K562 (cell line): ENCODE measurements at regions not wholly inside any gene's neighbourhood (a gene's known extent, or its start where the extent isn't known, plus 50 kb on each side); places are given as distances from the start of the nearest gene placed in this dataset.

Experiments
- ATAC-seq: fragments of 200-7000 bp; cut with Tn5 transposase; 3 replicates; pipeline ENCODE4 v1.9.1; 2020; ENCODE audit warnings: moderate library complexity
- BruUV-seq: library from RNA; stranded (reverse); fragments of 400-500 nt; replicated peaks from 2 replicates; lab custom pipeline; 2021; lab: Mats Ljungman, UMichigan
- CTCF ChIA-PET: fragments of 300-600 bp; formaldehyde crosslinking; extraction: SDS; loops from one replicate; lab custom pipeline; 2021; ENCODE audit warnings: low intra/inter-chr PET ratio; lab: Yijun Ruan, JAX
- POLR2A ChIA-PET: fragments of 300-600, 350-650 bp; sonication (Branson Sonifier 250); formaldehyde crosslinking; extraction: SDS; loops from one replicate; lab custom pipeline; 2021; ENCODE audit warnings: antibody characterized with exemption, inconsistent platforms; lab: Yijun Ruan, JAX
- DNase-seq, 4 experiments: peaks; one replicate each; pipeline versions ENCODE4 v3.0.0 to v3.0.0-alpha.2; 2011 to 2018; ENCODE audit warnings: low spot score in 3 of 4, mixed read lengths in 3 of 4; ENCODE audit errors: extremely low read depth in 1 of 4
- FAIRE-seq: peaks from 2 replicates; lab custom pipeline; 2011; peaks lifted over from hg19 to GRCh38; lab: Jason Lieb, UNC
- H2AFZ ChIP-seq: 2 replicates; pipeline ENCODE4 v1.6.0; 2011; ENCODE audit warnings: low read depth, low read length, control low read depth, inconsistent platforms
- H3K27ac ChIP-seq: fragments of 200-600 bp; 3 replicates; pipeline ENCODE4 v1.8.0; 2011; ENCODE audit warnings: low read depth, mild to moderate bottlenecking, control low read depth, inconsistent platforms, low read length, moderate library complexity, mixed read lengths; ENCODE audit errors: extremely low read depth
- H3K27me3 ChIP-seq, 2 experiments: fragments of 300-600 bp in 1 of 2; 2 replicates in 1 of 2; 3 replicates in 1 of 2; pipeline versions ENCODE4 v1.6.0 to v1.8.0; 2011; ENCODE audit warnings: inconsistent platforms in 2 of 2, low read length in 2 of 2, mild to moderate bottlenecking in 1 of 2, mixed read lengths in 1 of 2, moderate library complexity in 1 of 2; ENCODE audit not compliant: control insufficient read depth in 2 of 2, insufficient read depth in 2 of 2
- H3K36me3 ChIP-seq: fragments of 300-600 bp; 3 replicates; pipeline ENCODE4 v1.8.0; 2011; ENCODE audit warnings: mild to moderate bottlenecking, low read length, inconsistent platforms; ENCODE audit not compliant: control insufficient read depth, insufficient read depth
- H3K4me1 ChIP-seq, 2 experiments: fragments of 200-600 bp in 1 of 2; replicated peaks in 1 of 2; 2 replicates in 1 of 2; 3 replicates in 1 of 2; pipeline versions ENCODE4 v1.5.1 to v1.8.0; 2011; ENCODE audit warnings: inconsistent platforms in 2 of 2, low read length in 2 of 2, mild to moderate bottlenecking in 1 of 2, mixed read lengths in 1 of 2, moderate library complexity in 1 of 2; ENCODE audit not compliant: control insufficient read depth in 2 of 2, insufficient read depth in 2 of 2
- H3K4me2 ChIP-seq: 2 replicates; pipeline ENCODE4 v1.6.1; 2011; ENCODE audit warnings: low read length, control low read depth, inconsistent platforms, mixed read lengths; ENCODE audit not compliant: insufficient read depth
- H3K4me3 ChIP-seq: fragments of 200-600 bp; sonication (generic), shearing (Covaris generic); 2 replicates; pipeline ENCODE4 v1.5.1; 2016; ENCODE audit warnings: control low read depth, inconsistent platforms
- H3K79me2 ChIP-seq: fragments of 200-600 bp; 3 replicates; pipeline ENCODE4 v1.8.0; 2011; ENCODE audit warnings: low read length, inconsistent platforms; ENCODE audit not compliant: control insufficient read depth, insufficient read depth
- H3K9ac ChIP-seq, 2 experiments: 2 replicates each; pipeline versions ENCODE4 v1.6.0 to v1.6.1; 2011; ENCODE audit warnings: low read depth in 2 of 2, low read length in 2 of 2, control low read depth in 1 of 2, inconsistent platforms in 1 of 2, mild to moderate bottlenecking in 1 of 2, mixed read lengths in 1 of 2; ENCODE audit not compliant: insufficient read depth in 1 of 2
- H3K9me1 ChIP-seq: one replicate; pipeline ENCODE4 v1.6.0; 2011; ENCODE audit warnings: inconsistent platforms, mild to moderate bottlenecking, low read length, moderate library complexity; ENCODE audit not compliant: control insufficient read depth, insufficient read depth
- H3K9me3 ChIP-seq: replicated peaks from 2 replicates; pipeline ENCODE4 v1.5.1; 2011; ENCODE audit warnings: low read depth, low read length, inconsistent platforms; ENCODE audit not compliant: control insufficient read depth, insufficient read depth
- H4K20me1 ChIP-seq: replicated peaks from 2 replicates; pipeline ENCODE4 v1.6.1; 2011; ENCODE audit warnings: low read length, inconsistent platforms, mixed read lengths; ENCODE audit not compliant: control insufficient read depth, insufficient read depth
- CEBPG ChIP-seq, 3 experiments: fragments of 200-800 bp in 1 of 3; sonication (Bioruptor generic) in 1 of 3; sonication (generic) in 1 of 3; formaldehyde crosslinking in 1 of 3; IDR thresholded peaks in 2 of 3; conservative IDR thresholded peaks in 1 of 3; 2 replicates each; pipeline versions ENCODE4 v1.6.1 to v1.8.0; 2016 to 2022; ENCODE audit warnings: missing compliant biosample characterization in 2 of 3, missing genetic modification characterization in 2 of 3, mild to moderate bottlenecking in 1 of 3, missing genetic modification reagents in 1 of 3
- CTCF ChIP-seq, 3 experiments: IDR thresholded peaks in 2 of 3; conservative IDR thresholded peaks in 1 of 3; 2 replicates each; pipeline ENCODE4 v1.5.1; 2011 to 2012; ENCODE audit warnings: low read length in 3 of 3, mild to moderate bottlenecking in 3 of 3, control low read depth in 2 of 3, improper control_type of control experiment in 1 of 3, inconsistent platforms in 1 of 3, low read depth in 1 of 3, mixed read lengths in 1 of 3, moderate library complexity in 1 of 3; ENCODE audit not compliant: insufficient read depth in 2 of 3
- ELF2 ChIP-seq: fragments of 250-450 bp; sonication (Bioruptor Pico); IDR thresholded peaks from 2 replicates; pipeline ENCODE4 v1.5.0; 2021; ENCODE audit warnings: mild to moderate bottlenecking
- FOXJ3 ChIP-seq: sonication (generic); formaldehyde crosslinking; IDR thresholded peaks from 2 replicates; pipeline ENCODE4 v1.4.0; 2020; ENCODE audit warnings: mild to moderate bottlenecking, missing genetic modification reagents
- HDAC1 ChIP-seq, 2 experiments: fragments of 450-650 bp; IDR thresholded peaks; 2 replicates each; pipeline ENCODE4 v1.6.1; 2016 to 2017; ENCODE audit warnings: inconsistent platforms in 1 of 2, mild to moderate bottlenecking in 1 of 2, moderate library complexity in 1 of 2
- PPARD ChIP-seq: fragments of 250-450 bp; sonication (Bioruptor Pico); IDR thresholded peaks from 2 replicates; pipeline ENCODE4 v1.8.0; 2022; ENCODE audit warnings: inconsistent platforms, mild to moderate bottlenecking, moderate library complexity
- ZBTB26 ChIP-seq: fragments of 450-650 bp; formaldehyde crosslinking; IDR thresholded peaks from 2 replicates; pipeline ENCODE4 v1.4.0; 2022; ENCODE audit warnings: missing genetic modification characterization
- ZNF124 ChIP-seq: sonication (generic); formaldehyde crosslinking; IDR thresholded peaks from 2 replicates; pipeline ENCODE4 v1.8.1; 2022; ENCODE audit warnings: missing genetic modification reagents
- WGBS: fragments of 100-300 bp; shearing (Covaris generic); methylation state at CpG from one replicate; pipeline ENCODE4 v1.1.6; 2016; ENCODE audit warnings: low coverage, mixed read lengths; ENCODE audit not compliant: insufficient coverage; ENCODE audit errors: missing lambda C conversion rate; 5-methylcytosine and 5-hydroxymethylcytosine counted together
- in situ Hi-C: fragments of 300-500 bp; cut with MboI; formaldehyde crosslinking; loops from 4 replicates; pipeline ENCODE4 v1.15.0; 2018; ENCODE audit warnings: inconsistent platforms, mixed read lengths
- intact Hi-C: fragments of 100-400 bp; cut with micrococcal nuclease; formaldehyde crosslinking; loops from 2 replicates; pipeline ENCODE4 v1.14.2; 2022

GRCh38 chr5:74324556-74324955, 316.0 kb downstream of the ENC1 start (continued):
- TF ChIP-seq ZBTB26 (no peak), FOXJ3 (CRISPR knock-in tag) (no peak), ELF2 (CRISPR knock-in tag) (no peak)
- TF ChIP-seq, all 486 proteins: peak for 0

GRCh38 chr5:74322944-74323343, 317.6 kb downstream of the ENC1 start:
- intact Hi-C loops: no loop called here
- POLR2A ChIA-PET: interaction anchor here (1.4 kb wide), 1 partner anchor 9 kb away, joined by 5 read pairs; no protein-coding TSS in a partner anchor
- CTCF ChIA-PET: no interaction called here
- H3K79me2 ChIP-seq: no peaks in the 10 kb centered on the region
- no peaks in the 10 kb centered on the region for H3K9me1 ChIP-seq
- H3K4me3 ChIP-seq: no peak overlapping the region
- H3K27ac ChIP-seq: no peak overlapping the region
- H4K20me1 ChIP-seq: no peaks in the 10 kb centered on the region; the same call in 1 of the 2 replicates
- H3K4me1 ChIP-seq: no peaks in the 10 kb centered on the region; a peak in 1 of 5 replicates
- 15% methylated on average over 3 of the region's 3 CpGs for WGBS
- peak; percentile 49; the same call in 1 of the 2 replicates for TF ChIP-seq CEBPG (CRISPR knock-in tag; IDR thresholded peaks at IDR 0.05)
- 0 out of 4 replicates have a peak, but pooled peaks of 1 of the 2 experiments have one; percentile 29 for TF ChIP-seq CEBPG (tag; conservative IDR thresholded peaks at IDR 0.05 in 1 of 2, IDR thresholded peaks at IDR 0.05 in 1 of 2)
- no peak for TF ChIP-seq PPARD
- no peak for TF ChIP-seq HDAC1 (IDR thresholded peaks at IDR 0.05)
- TF ChIP-seq ZNF124: no peak
- TF ChIP-seq CTCF (IDR thresholded peaks at IDR 0.05 in 2 of 3, conservative IDR thresholded peaks at IDR 0.05 in 1 of 3; ENCODE audit: insufficient read depth in 2 of 3, low read depth in 1 of 3, low read length in 3 of 3): 0 out of 6 replicates have a peak, but pooled peaks of 1 of the 3 experiments have one; percentile 21
- in situ Hi-C loops: no loop called here
- no peak overlapping the region for H3K9ac ChIP-seq
- H3K36me3 ChIP-seq: no peaks in the 10 kb centered on the region
- ATAC-seq (peak; percentile 68), DNase-seq (peak in 3 of 4 experiments; percentile 19 to 39 (median 31)), FAIRE-seq (no peak)
- peaks cover 2 to 4% of the 10 kb centered on the region in 2 experiments; a peak in 2 of 5 replicates for H3K27me3 ChIP-seq
- H3K9me3 ChIP-seq: no peaks in the 10 kb centered on the region
- H3K4me2 ChIP-seq: no peak overlapping the region
- H2AFZ ChIP-seq: no peak overlapping the region
- no TSS peak for BruUV-seq
